SU-DHL-6 (cell line): ENCODE measurements at regions not wholly inside any gene's neighbourhood (a gene's known extent, or its start where the extent isn't known, plus 50 kb on each side); places are given as distances from the start of the nearest gene placed in this dataset.

Experiments used
- CTCF ChIP-seq: fragments of 200-600 bp; sonication (generic); IDR thresholded peaks from one replicate; pipeline ENCODE4 v1.5.1; 2017; ENCODE audit warnings: antibody characterized with exemption, mild to moderate bottlenecking, low read length, moderate library complexity; ENCODE audit not compliant: insufficient read depth, poor library complexity, severe bottlenecking
- EZH2phosphoT487 ChIP-seq: fragments of 200-600 bp; sonication (generic), shearing (Covaris generic); conservative IDR thresholded peaks from 2 replicates; pipeline ENCODE4 v1.6.1; 2018; ENCODE audit warnings: mild to moderate bottlenecking, antibody characterized with exemption, low read length, moderate library complexity, mixed read lengths

GRCh38 chr4:151824656-151825055, 63.8 kb upstream of the GATB start:
- no peak for TF ChIP-seq CTCF
- TF ChIP-seq EZH2phosphoT487, result no peak
